ENCODE measurements at regions not wholly inside any gene's neighbourhood (a gene's known extent, or its start where the extent isn't known, plus 50 kb on each side); places are given as distances from the start of the nearest gene placed in this dataset.

DNA sequence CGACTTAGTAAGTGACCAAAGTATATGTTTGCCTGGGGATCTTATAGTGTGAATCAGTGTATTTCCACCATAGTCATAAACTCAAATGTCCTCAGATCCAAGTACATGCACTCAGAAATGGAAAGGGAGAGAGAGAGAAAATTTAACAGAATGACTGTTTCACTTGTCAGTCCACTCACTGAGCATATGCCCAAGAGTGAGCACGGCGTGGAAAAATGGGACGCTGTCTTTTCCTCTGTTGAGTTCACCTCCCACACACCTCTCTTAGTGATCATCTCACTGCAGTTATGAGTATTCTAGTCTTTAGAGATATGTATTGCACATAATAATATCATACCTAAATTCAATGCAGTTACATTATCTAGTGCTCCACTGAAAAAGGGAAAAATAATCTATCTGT, 156.8 kb upstream of the PRMT6 start:
- CTCF ChIA-PET: no interaction called here

GRCh38 chr1:106907795-106908194, 148.7 kb upstream of the PRMT6 start:
- Mint-ChIP-seq H3K27ac (ENCODE audit: unreplicated experiment) (no peak overlapping the region), H3K9me3 (ENCODE audit: unreplicated experiment) (peaks cover 9% of the 10 kb centered on the region), H3K4me3 (ENCODE audit: unreplicated experiment) (no peak overlapping the region), H3K36me3 (ENCODE audit: insufficient read depth, unreplicated experiment) (no peaks in the 10 kb centered on the region), H3K4me1 (ENCODE audit: low read depth, unreplicated experiment) (no peaks in the 10 kb centered on the region), H3K27me3 (ENCODE audit: insufficient read depth, unreplicated experiment) (peaks cover under 1% of the 10 kb centered on the region)
- TF ChIP-seq, protein P1, sequence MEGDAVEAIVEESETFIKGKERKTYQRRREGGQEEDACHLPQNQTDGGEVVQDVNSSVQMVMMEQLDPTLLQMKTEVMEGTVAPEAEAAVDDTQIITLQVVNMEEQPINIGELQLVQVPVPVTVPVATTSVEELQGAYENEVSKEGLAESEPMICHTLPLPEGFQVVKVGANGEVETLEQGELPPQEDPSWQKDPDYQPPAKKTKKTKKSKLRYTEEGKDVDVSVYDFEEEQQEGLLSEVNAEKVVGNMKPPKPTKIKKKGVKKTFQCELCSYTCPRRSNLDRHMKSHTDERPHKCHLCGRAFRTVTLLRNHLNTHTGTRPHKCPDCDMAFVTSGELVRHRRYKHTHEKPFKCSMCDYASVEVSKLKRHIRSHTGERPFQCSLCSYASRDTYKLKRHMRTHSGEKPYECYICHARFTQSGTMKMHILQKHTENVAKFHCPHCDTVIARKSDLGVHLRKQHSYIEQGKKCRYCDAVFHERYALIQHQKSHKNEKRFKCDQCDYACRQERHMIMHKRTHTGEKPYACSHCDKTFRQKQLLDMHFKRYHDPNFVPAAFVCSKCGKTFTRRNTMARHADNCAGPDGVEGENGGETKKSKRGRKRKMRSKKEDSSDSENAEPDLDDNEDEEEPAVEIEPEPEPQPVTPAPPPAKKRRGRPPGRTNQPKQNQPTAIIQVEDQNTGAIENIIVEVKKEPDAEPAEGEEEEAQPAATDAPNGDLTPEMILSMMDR (IDR thresholded peaks at IDR 0.05; ENCODE audit: insufficient read depth in 1 of 2, low read depth in 1 of 2, low read length in 1 of 2, severe bottlenecking in 1 of 2, unreplicated experiment in 1 of 2): no peak
- ChIA-PET POLR2A (no interaction called here), CTCF (no interaction called here)
- Histone ChIP-seq H3K27me3 (replicated peaks; ENCODE audit: control insufficient read depth, insufficient read depth, low read length) (no peaks in the 10 kb centered on the region), H3K4me3 (ENCODE audit: low read depth, low read length) (no peak overlapping the region), H3K36me3 (ENCODE audit: control insufficient read depth, insufficient read depth, low read length) (no peaks in the 10 kb centered on the region), H3K4me1 (no peaks in the 10 kb centered on the region), H3K9me3 (no peaks in the 10 kb centered on the region)
- intact Hi-C loops (cut with micrococcal nuclease; ENCODE audit: unreplicated experiment): no loop called here
- DNase-seq: no peak
- no TSS peak for BruUV-seq (replicated peaks)

More for the DNA sequence above, 156.8 kb upstream of the PRMT6 start:
- H3K36me3 ChIP-seq (ENCODE audit: control insufficient read depth, insufficient read depth, low read length): no peaks in the 10 kb centered on the region
- no peaks in the 10 kb centered on the region for H3K27me3 ChIP-seq (replicated peaks; ENCODE audit: control insufficient read depth, insufficient read depth, low read length)
- intact Hi-C loops (cut with micrococcal nuclease; ENCODE audit: unreplicated experiment): no loop called here
- Mint-ChIP-seq H3K27me3 (ENCODE audit: insufficient read depth, unreplicated experiment) (no peaks in the 10 kb centered on the region), H3K9me3 (ENCODE audit: unreplicated experiment) (no peaks in the 10 kb centered on the region), H3K4me1 (ENCODE audit: low read depth, unreplicated experiment) (no peaks in the 10 kb centered on the region), H3K36me3 (ENCODE audit: insufficient read depth, unreplicated experiment) (no peaks in the 10 kb centered on the region), H3K4me3 (ENCODE audit: unreplicated experiment) (no peak overlapping the region), H3K27ac (ENCODE audit: unreplicated experiment) (no peak overlapping the region)
- H3K4me3 ChIP-seq (ENCODE audit: low read depth, low read length): no peak overlapping the region
- no peak for DNase-seq
- no TSS peak for BruUV-seq (replicated peaks)
- POLR2A ChIA-PET: no interaction called here
- no peaks in the 10 kb centered on the region for H3K9me3 ChIP-seq
- H3K4me1 ChIP-seq: no peaks in the 10 kb centered on the region
- TF ChIP-seq, protein P1 (IDR thresholded peaks at IDR 0.05; ENCODE audit: insufficient read depth in 1 of 2, low read depth in 1 of 2, low read length in 1 of 2, severe bottlenecking in 1 of 2, unreplicated experiment in 1 of 2): no peak

- H3K4me3 ChIP-seq (ENCODE audit: low read depth, low read length): no peak overlapping the region
- no peak for DNase-seq
- H3K27me3 ChIP-seq (replicated peaks; ENCODE audit: control insufficient read depth, insufficient read depth, low read length): no peaks in the 10 kb centered on the region
- H3K27ac Mint-ChIP-seq (ENCODE audit: unreplicated experiment): no peak overlapping the region
- no TSS peak for BruUV-seq (replicated peaks)
- H3K9me3 Mint-ChIP-seq (ENCODE audit: unreplicated experiment): peaks cover 9% of the 10 kb centered on the region
- intact Hi-C loops (cut with micrococcal nuclease; ENCODE audit: unreplicated experiment): no loop called here
- no peak overlapping the region for H3K4me3 Mint-ChIP-seq (ENCODE audit: unreplicated experiment)
- H3K4me1 Mint-ChIP-seq (ENCODE audit: low read depth, unreplicated experiment): no peaks in the 10 kb centered on the region
- POLR2A ChIA-PET: no interaction called here
- TF ChIP-seq, protein P1 (IDR thresholded peaks at IDR 0.05; ENCODE audit: insufficient read depth in 1 of 2, low read depth in 1 of 2, low read length in 1 of 2, severe bottlenecking in 1 of 2, unreplicated experiment in 1 of 2): no peak
- H3K27me3 Mint-ChIP-seq (ENCODE audit: insufficient read depth, unreplicated experiment): peaks cover 3% of the 10 kb centered on the region
- H3K4me1 ChIP-seq: no peaks in the 10 kb centered on the region
- CTCF ChIA-PET: no interaction called here
- no peaks in the 10 kb centered on the region for H3K36me3 Mint-ChIP-seq (ENCODE audit: insufficient read depth, unreplicated experiment)
- no peaks in the 10 kb centered on the region for H3K36me3 ChIP-seq (ENCODE audit: control insufficient read depth, insufficient read depth, low read length)
- H3K9me3 ChIP-seq: no peaks in the 10 kb centered on the region
Measured at GRCh38 chr1:106908689-106909088, 147.8 kb upstream of the PRMT6 start.
